MCF 10A (cell line): ENCODE measurements at regions not wholly inside any gene's neighbourhood (a gene's known extent, or its start where the extent isn't known, plus 50 kb on each side); places are given as distances from the start of the nearest gene placed in this dataset.

Experiments
- BruUV-seq: library from RNA; stranded (reverse); fragments of 400-500 nt; replicated peaks from 2 replicates; lab custom pipeline; 2021; lab: Mats Ljungman, UMichigan
- CTCF ChIA-PET: fragments of 300-600 bp; sonication (Branson Sonifier 250); formaldehyde crosslinking; extraction: SDS; loops from one replicate; lab custom pipeline; 2021; ENCODE audit warnings: antibody characterized with exemption, inconsistent platforms; lab: Yijun Ruan, JAX
- POLR2A ChIA-PET: fragments of 300-600, 350-650 bp; sonication (Branson Sonifier 250); formaldehyde crosslinking; extraction: SDS; loops from one replicate; lab custom pipeline; 2020; ENCODE audit warnings: antibody characterized with exemption, inconsistent platforms; lab: Yijun Ruan, JAX
- DNase-seq: peaks from one replicate; pipeline ENCODE4 v3.0.0-alpha.2; 2018; ENCODE audit not compliant: unreplicated experiment
- H3K27ac Mint-ChIP-seq: one replicate; pipeline ENCODE4 v1.8.0; 2022; ENCODE audit warnings: mild to moderate bottlenecking, low read depth, mixed read lengths; ENCODE audit not compliant: unreplicated experiment
- H3K27me3 Mint-ChIP-seq: one replicate; pipeline ENCODE4 v1.8.0; 2022; ENCODE audit warnings: mixed read lengths; ENCODE audit not compliant: insufficient read depth, unreplicated experiment
- H3K36me3 Mint-ChIP-seq: one replicate; pipeline ENCODE4 v1.8.0; 2022; ENCODE audit warnings: mild to moderate bottlenecking, moderate library complexity, mixed read lengths; ENCODE audit not compliant: insufficient read depth, unreplicated experiment
- H3K4me1 Mint-ChIP-seq: one replicate; pipeline ENCODE4 v1.8.0; 2022; ENCODE audit warnings: mixed read lengths; ENCODE audit not compliant: insufficient read depth, unreplicated experiment
- H3K4me3 Mint-ChIP-seq: one replicate; pipeline ENCODE4 v1.8.0; 2022; ENCODE audit warnings: mild to moderate bottlenecking, moderate library complexity, mixed read lengths; ENCODE audit not compliant: unreplicated experiment
- H3K9me3 Mint-ChIP-seq: one replicate; pipeline ENCODE4 v1.8.0; 2022; ENCODE audit warnings: mixed read lengths; ENCODE audit not compliant: unreplicated experiment
- CTCF ChIP-seq: fragments of 200-600 bp; IDR thresholded peaks from one replicate; pipeline ENCODE4 v1.8.0; 2022; ENCODE audit warnings: antibody characterized with exemption, mild to moderate bottlenecking; ENCODE audit not compliant: unreplicated experiment
- intact Hi-C: fragments of 100-400 bp; cut with micrococcal nuclease; formaldehyde crosslinking; loops from 2 replicates; pipeline ENCODE4 v1.14.1; 2022

DNA sequence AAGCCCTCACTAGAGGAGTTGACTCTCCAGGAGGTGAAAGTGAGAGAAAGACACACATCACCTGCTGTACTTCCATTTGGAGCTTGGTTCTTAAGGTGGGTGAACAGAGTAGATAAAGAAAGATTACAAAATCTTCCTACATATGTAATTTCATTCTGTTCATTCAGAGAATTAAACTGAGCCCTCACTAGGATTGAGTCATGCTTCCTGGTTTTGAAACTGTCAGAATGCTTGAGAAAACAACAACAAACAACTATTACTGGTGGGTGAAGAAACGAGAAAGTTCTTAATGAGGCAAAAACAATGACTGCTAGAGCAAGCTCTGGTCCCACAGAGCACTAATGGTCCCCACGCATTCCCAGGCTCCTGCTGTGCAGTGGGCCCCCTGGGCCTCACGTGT lies 841.7 kb downstream of the VRK1 start:
- ChIA-PET POLR2A (no interaction called here), CTCF (no interaction called here)
- no peaks in the 10 kb centered on the region for H3K9me3 Mint-ChIP-seq
- no peak for TF ChIP-seq CTCF
- DNase-seq: peak; percentile 39
- intact Hi-C loops: no loop called here
- peaks cover 19% of the 10 kb centered on the region for H3K4me1 Mint-ChIP-seq
- H3K27me3 Mint-ChIP-seq: no peaks in the 10 kb centered on the region
- H3K36me3 Mint-ChIP-seq: no peaks in the 10 kb centered on the region
- no peak overlapping the region for H3K27ac Mint-ChIP-seq
- BruUV-seq: no TSS peak
- no peak overlapping the region for H3K4me3 Mint-ChIP-seq

DNA sequence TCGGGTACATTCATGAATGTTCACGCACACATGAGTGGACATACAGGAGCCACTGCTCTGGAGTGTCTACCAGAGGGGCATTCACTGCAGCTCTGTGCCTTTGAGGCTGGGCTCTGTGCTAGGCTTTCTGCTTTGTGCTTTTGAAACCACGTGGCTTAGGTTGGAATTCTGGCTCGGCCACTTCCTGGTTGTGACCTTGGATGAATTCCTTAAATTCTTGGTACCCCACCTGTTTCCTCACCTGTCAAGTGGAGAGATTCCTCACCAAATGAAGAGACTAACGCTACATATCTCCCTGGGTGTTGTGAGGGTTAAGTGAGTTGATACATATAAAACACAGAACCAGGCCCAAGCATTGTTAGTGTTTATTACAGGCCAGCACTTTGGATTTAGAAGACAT lies 842.8 kb downstream of the VRK1 start:
- Mint-ChIP-seq H3K9me3 (no peaks in the 10 kb centered on the region), H3K4me3 (no peak overlapping the region), H3K36me3 (no peaks in the 10 kb centered on the region), H3K4me1 (peaks cover 25% of the 10 kb centered on the region), H3K27me3 (no peaks in the 10 kb centered on the region), H3K27ac (no peak overlapping the region)
- BruUV-seq: no TSS peak
- no peak for TF ChIP-seq CTCF
- CTCF ChIA-PET: no interaction called here
- DNase-seq: no peak
- POLR2A ChIA-PET: no interaction called here
- intact Hi-C loops: no loop called here

GRCh38 chr14:97641827-97642226 lies 844.6 kb downstream of the VRK1 start:
- POLR2A ChIA-PET: interaction anchor here (0.7 kb wide), 1 partner anchor 383 kb away, joined by 3 read pairs; no protein-coding TSS in a partner anchor
- no peaks in the 10 kb centered on the region for H3K36me3 Mint-ChIP-seq
- no peak overlapping the region for H3K27ac Mint-ChIP-seq
- no TSS peak for BruUV-seq
- no peaks in the 10 kb centered on the region for H3K9me3 Mint-ChIP-seq
- TF ChIP-seq CTCF: no peak
- H3K4me3 Mint-ChIP-seq: no peak overlapping the region
- CTCF ChIA-PET: no interaction called here
- H3K27me3 Mint-ChIP-seq: no peaks in the 10 kb centered on the region
- DNase-seq: peak; percentile 39
- intact Hi-C loops: no loop called here
- peaks cover 25% of the 10 kb centered on the region for H3K4me1 Mint-ChIP-seq

GRCh38 chr14:97642631-97643030 lies 845.4 kb downstream of the VRK1 start:
- POLR2A ChIA-PET: no interaction called here
- intact Hi-C loops: no loop called here
- no peak for DNase-seq
- TF ChIP-seq CTCF: no peak
- no TSS peak for BruUV-seq
- Mint-ChIP-seq H3K27me3 (no peaks in the 10 kb centered on the region), H3K4me3 (no peak overlapping the region), H3K4me1 (peaks cover 25% of the 10 kb centered on the region), H3K27ac (no peak overlapping the region), H3K9me3 (no peaks in the 10 kb centered on the region), H3K36me3 (no peaks in the 10 kb centered on the region)
- CTCF ChIA-PET: no interaction called here
